H7 (cell line): ENCODE measurements at regions not wholly inside any gene's neighbourhood (a gene's known extent, or its start where the extent isn't known, plus 50 kb on each side); places are given as distances from the start of the nearest gene placed in this dataset.
"Not testable (repeated sequence)": the region's sequence is repeated elsewhere in the genome, so short reads cannot be mapped to it uniquely, and the experiment has no call there.

ENCODE experiments used
- DNase-seq: peaks from one replicate; pipeline ENCODE4 v3.0.0; 2012
- H3K27me3 ChIP-seq: 2 replicates; pipeline ENCODE4 v1.6.0; 2011; ENCODE audit warnings: mild to moderate bottlenecking, low read length; ENCODE audit not compliant: control insufficient read depth, insufficient read depth
- H3K36me3 ChIP-seq: replicated peaks from 2 replicates; pipeline ENCODE4 v1.5.1; 2011; ENCODE audit warnings: low read length; ENCODE audit not compliant: control insufficient read depth, insufficient read depth
- H3K4me3 ChIP-seq: 2 replicates; pipeline ENCODE4 v1.5.1; 2011; ENCODE audit warnings: low read depth, mild to moderate bottlenecking, control low read depth, low read length, moderate library complexity; ENCODE audit not compliant: insufficient read depth

GRCh38 chr2:122750808-122751207 is 995.4 kb downstream of the TSN start:
- Histone ChIP-seq H3K4me3 (no peak overlapping the region), H3K36me3 (no peaks in the 10 kb centered on the region), H3K27me3 (no peaks in the 10 kb centered on the region)
- no peak for DNase-seq

GRCh38 chr2:122753336-122753735 is 997.9 kb downstream of the TSN start:
- H3K4me3 ChIP-seq, result no peak overlapping the region
- H3K27me3 ChIP-seq, result no peaks in the 10 kb centered on the region
- H3K36me3 ChIP-seq, result no peaks in the 10 kb centered on the region
- no peak for DNase-seq

GRCh38 chr2:122754561-122754960 is 999.1 kb downstream of the TSN start:
- Histone ChIP-seq H3K27me3 (no peaks in the 10 kb centered on the region), H3K36me3 (no peaks in the 10 kb centered on the region), H3K4me3 (no peak overlapping the region)
- no peak for DNase-seq

- Histone ChIP-seq H3K36me3 (no peaks in the 10 kb centered on the region), H3K27me3 (no peaks in the 10 kb centered on the region), H3K4me3 (no peak overlapping the region)
- no peak for DNase-seq
Measured at GRCh38 chr2:122755281-122755780, 999.9 kb downstream of the TSN start.

GRCh38 chr2:122758967-122759366 is 1003.5 kb downstream of the TSN start:
- no peaks in the 10 kb centered on the region for H3K36me3 ChIP-seq
- no peaks in the 10 kb centered on the region for H3K27me3 ChIP-seq
- no peak overlapping the region for H3K4me3 ChIP-seq
- no peak for DNase-seq

- H3K4me3 ChIP-seq, result no peak overlapping the region
- DNase-seq, result no peak
- H3K27me3 ChIP-seq, result no peaks in the 10 kb centered on the region
- no peaks in the 10 kb centered on the region for H3K36me3 ChIP-seq
Measured at GRCh38 chr2:122764014-122764413, 1008.6 kb downstream of the TSN start.

- DNase-seq, result no peak
- H3K4me3 ChIP-seq, result no peak overlapping the region
- H3K36me3 ChIP-seq, result no peaks in the 10 kb centered on the region
- no peaks in the 10 kb centered on the region for H3K27me3 ChIP-seq
Measured at GRCh38 chr2:122780251-122780650, 1024.8 kb downstream of the TSN start.

GRCh38 chr2:122794100-122794499 is 1038.6 kb downstream of the TSN start:
- Histone ChIP-seq H3K27me3 (no peaks in the 10 kb centered on the region), H3K36me3 (no peaks in the 10 kb centered on the region), H3K4me3 (no peak overlapping the region)
- DNase-seq, result no peak

- Histone ChIP-seq H3K4me3 (no peak overlapping the region), H3K27me3 (no peaks in the 10 kb centered on the region), H3K36me3 (no peaks in the 10 kb centered on the region)
- no peak for DNase-seq
Measured at GRCh38 chr2:122795763-122796162, 1040.3 kb downstream of the TSN start.

GRCh38 chr2:122799391-122799790 is 1043.9 kb downstream of the TSN start:
- Histone ChIP-seq H3K27me3 (no peaks in the 10 kb centered on the region), H3K4me3 (no peak overlapping the region), H3K36me3 (no peaks in the 10 kb centered on the region)
- DNase-seq, result no peak

- Histone ChIP-seq H3K27me3 (no peaks in the 10 kb centered on the region), H3K36me3 (no peaks in the 10 kb centered on the region), H3K4me3 (no peak overlapping the region)
- no peak for DNase-seq
Measured at GRCh38 chr2:122800781-122801180, 1045.3 kb downstream of the TSN start.

GRCh38 chr2:122804494-122804893 is 1049.0 kb downstream of the TSN start:
- Histone ChIP-seq H3K27me3 (no peaks in the 10 kb centered on the region), H3K4me3 (no peak overlapping the region), H3K36me3 (no peaks in the 10 kb centered on the region)
- no peak for DNase-seq

GRCh38 chr2:122805346-122805745 is 1049.9 kb downstream of the TSN start:
- Histone ChIP-seq H3K36me3 (no peaks in the 10 kb centered on the region), H3K4me3 (no peak overlapping the region), H3K27me3 (no peaks in the 10 kb centered on the region)
- no peak for DNase-seq

GRCh38 chr2:122808286-122808969 is 1053.0 kb downstream of the TSN start:
- DNase-seq, result no peak
- no peak overlapping the region for H3K4me3 ChIP-seq
- no peaks in the 10 kb centered on the region for H3K36me3 ChIP-seq
- no peaks in the 10 kb centered on the region for H3K27me3 ChIP-seq

GRCh38 chr2:122812214-122812613 is 1056.8 kb downstream of the TSN start:
- not testable (repeated sequence) for H3K4me3 ChIP-seq, H3K27me3 ChIP-seq, DNase-seq, H3K36me3 ChIP-seq

GRCh38 chr2:122815120-122815519 is 1059.7 kb downstream of the TSN start:
- H3K27me3 ChIP-seq, result no peaks in the 10 kb centered on the region
- H3K4me3 ChIP-seq, result no peak overlapping the region
- no peak for DNase-seq
- no peaks in the 10 kb centered on the region for H3K36me3 ChIP-seq
